ENCODE measurements at regions not wholly inside any gene's neighbourhood (a gene's known extent, or its start where the extent isn't known, plus 50 kb on each side); places are given as distances from the start of the nearest gene placed in this dataset.
"Not testable (repeated sequence)": the region's sequence is repeated elsewhere in the genome, so short reads cannot be mapped to it uniquely, and the experiment has no call there.

DNA sequence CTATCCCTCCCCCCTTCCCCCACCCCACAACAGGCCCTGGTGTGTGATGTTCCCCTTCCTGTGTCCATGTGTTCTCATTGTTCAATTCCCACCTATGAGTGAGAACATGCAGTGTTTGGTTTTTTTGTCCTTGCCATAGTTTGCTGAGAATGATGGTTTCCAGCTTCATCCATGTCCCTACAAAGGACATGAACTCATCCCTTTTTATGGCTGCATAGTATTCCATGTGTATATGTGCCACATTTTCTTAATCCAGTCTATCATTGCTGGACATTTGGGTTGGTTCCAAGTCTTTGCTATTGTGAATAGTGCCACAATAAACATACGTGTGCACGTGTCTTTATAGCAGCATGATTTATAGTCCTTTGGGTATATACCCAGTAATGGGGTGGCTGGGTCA is 52.3 kb upstream of the MAN1A2 start:
- H3K9me3 ChIP-seq; ATAC-seq; H3K36me3 ChIP-seq (ENCODE audit: insufficient read depth in 1 of 2, low read depth in 1 of 2); H3K27me3 ChIP-seq (ENCODE audit: insufficient read depth in 3 of 3, low read length in 2 of 3); intact Hi-C loops (cut with DNase I); DNase-seq; H3K27ac ChIP-seq; H3K4me3 ChIP-seq; H3K4me1 ChIP-seq: not testable (repeated sequence)
- 82 to 93% (median 88%) methylated on average over 2 of the region's 2 CpGs for WGBS, 3 donors

DNA sequence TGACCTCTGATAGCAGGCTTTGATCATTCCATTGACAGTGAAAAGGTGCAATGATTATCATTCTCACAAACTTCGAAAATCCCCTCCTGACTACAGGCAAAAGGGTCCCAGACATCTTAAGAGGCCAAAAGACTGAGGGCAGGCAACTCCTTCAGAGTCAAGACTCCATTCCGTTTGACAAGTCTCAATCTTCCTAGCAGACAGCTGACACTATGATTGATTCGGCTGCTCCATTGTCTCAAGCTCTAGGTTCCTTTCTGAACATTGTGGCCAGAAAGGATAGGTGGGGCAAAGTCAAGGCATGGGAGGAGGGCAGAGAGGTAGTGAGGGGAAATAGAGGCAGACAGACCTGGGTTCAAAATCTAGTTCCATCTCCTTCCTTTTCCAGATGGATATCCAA is 53.7 kb upstream of the MAN1A2 start:
- TF ChIP-seq CTCF (IDR thresholded peaks at IDR 0.05): no peak
- intact Hi-C loops (cut with DNase I): loop anchor here in 1 of 2 donors (2.0 kb wide), 1 partner anchor 15 kb away; no protein-coding TSS in a partner anchor
- no peaks in the 10 kb centered on the region for H3K4me1 ChIP-seq
- DNase-seq (no peak), ATAC-seq (no peak)
- no peaks in the 10 kb centered on the region for H3K27me3 ChIP-seq (ENCODE audit: insufficient read depth in 3 of 3, low read length in 2 of 3)
- H3K36me3 ChIP-seq (ENCODE audit: insufficient read depth in 1 of 2, low read depth in 1 of 2): no peaks in the 10 kb centered on the region
- H3K4me3 ChIP-seq: no peak overlapping the region
- H3K27ac ChIP-seq: no peak overlapping the region
- WGBS, 3 donors: 89 to 90% (median 89%) methylated on average over 3 of the region's 3 CpGs
- no peaks in the 10 kb centered on the region for H3K9me3 ChIP-seq

DNA sequence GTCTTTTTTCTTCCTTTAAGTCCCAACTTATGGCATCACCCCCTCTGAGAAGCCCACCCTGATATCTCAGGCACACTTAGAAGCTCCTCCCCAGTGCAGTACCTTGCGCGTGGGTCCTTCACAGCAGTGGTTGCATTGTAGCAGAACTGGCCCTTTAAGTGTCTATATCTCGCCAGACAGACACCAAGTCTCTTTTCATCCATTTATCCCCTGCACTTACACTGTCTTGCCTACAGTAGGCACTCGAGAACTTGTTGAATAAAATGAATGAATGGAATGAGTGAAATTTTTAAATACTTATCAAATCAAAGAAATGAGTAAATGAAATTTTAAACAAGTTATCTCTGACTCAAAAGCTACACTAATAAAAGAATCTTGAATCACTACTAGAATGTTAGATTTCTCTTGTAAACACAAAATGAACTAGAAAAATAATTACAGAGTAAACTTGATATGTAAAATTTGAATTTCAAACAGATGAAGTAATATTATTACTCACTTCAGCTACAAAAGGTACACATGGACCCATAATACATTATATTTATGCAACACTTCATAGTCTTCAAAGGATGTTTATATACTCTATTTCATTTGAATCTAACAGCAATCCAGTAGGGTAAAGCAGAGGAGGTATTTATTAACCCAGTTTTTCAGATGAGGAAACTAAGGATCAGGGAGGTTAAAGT is 54.7 kb upstream of the MAN1A2 start:
- no peaks in the 10 kb centered on the region for H3K9me3 ChIP-seq
- H3K36me3 ChIP-seq (ENCODE audit: insufficient read depth in 1 of 2, low read depth in 1 of 2): no peaks in the 10 kb centered on the region
- no peaks in the 10 kb centered on the region for H3K27me3 ChIP-seq (ENCODE audit: insufficient read depth in 3 of 3, low read length in 2 of 3)
- no peak overlapping the region for H3K27ac ChIP-seq
- no peak for DNase-seq
- 61 to 68% (median 65%) methylated on average over 4 of the region's 4 CpGs for WGBS, 3 donors
- no peak for TF ChIP-seq CTCF (IDR thresholded peaks at IDR 0.05)
- intact Hi-C loops (cut with DNase I): loop anchor here in 1 of 2 donors (2.0 kb wide), 1 partner anchor 16 kb away; no protein-coding TSS in a partner anchor
- no peak overlapping the region for H3K4me3 ChIP-seq
- no peaks in the 10 kb centered on the region for H3K4me1 ChIP-seq
- ATAC-seq: no peak

DNA sequence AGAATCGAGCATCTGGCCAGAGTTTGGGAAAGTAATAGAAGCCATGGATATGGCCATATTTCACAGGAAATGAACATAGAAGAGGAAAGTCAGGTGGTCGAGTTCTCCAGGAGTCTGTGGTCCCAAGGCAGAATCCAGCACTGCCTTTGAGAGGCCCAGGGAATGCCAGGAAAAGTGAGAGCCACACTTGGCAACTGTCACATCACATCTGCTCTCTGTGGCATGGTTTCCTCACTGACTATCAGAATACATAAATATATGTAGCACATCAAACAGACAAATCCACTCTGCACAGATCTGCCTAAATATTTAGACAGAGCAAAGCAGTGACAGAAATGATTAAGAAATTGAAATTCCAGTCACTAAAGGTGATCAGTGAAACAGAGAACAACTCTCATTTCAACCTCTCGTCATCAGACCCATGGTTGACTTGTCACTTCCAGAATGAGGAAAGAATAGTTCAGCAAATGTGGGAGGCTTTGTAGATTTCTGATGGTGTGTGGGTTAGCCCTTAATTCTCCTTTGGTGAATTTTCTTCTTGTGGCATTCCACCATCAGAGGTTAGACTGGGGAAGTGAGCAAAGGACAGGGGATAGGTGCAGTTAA is 58.8 kb upstream of the MAN1A2 start:
- Histone ChIP-seq H3K4me3 (no peak overlapping the region), H3K4me1 (no peaks in the 10 kb centered on the region), H3K9me3 (no peaks in the 10 kb centered on the region), H3K27me3 (ENCODE audit: insufficient read depth in 3 of 3, low read length in 2 of 3) (no peaks in the 10 kb centered on the region), H3K27ac (no peak overlapping the region), H3K36me3 (ENCODE audit: insufficient read depth in 1 of 2, low read depth in 1 of 2) (no peaks in the 10 kb centered on the region)
- WGBS, 3 donors: 32 to 43% (median 34%) methylated on average over 3 of the region's 3 CpGs
- DNase-seq (no peak), ATAC-seq (no peak)
- no peak for TF ChIP-seq CTCF (IDR thresholded peaks at IDR 0.05)
- intact Hi-C loops (cut with DNase I): no loop called here

DNA sequence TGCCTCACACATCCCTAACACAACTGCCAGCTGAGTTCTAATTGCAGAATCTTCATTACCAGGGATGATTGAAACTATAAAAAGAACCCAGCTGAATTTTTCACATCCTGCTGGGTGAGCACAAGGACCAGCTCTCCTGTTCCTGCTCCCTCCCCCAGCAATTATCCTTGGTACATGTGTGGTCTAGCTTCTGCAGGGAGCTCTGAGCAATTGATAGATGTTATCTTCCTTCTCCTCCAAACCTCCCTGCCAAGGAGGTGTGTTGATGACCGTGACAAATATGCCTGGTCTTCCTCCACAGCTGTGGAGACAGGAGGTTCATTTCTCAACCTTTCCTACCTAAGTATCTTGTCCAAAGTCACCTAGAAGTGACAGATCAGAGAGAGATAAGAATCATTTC is 65.3 kb upstream of the MAN1A2 start:
- H3K27ac ChIP-seq: no peak overlapping the region
- ATAC-seq (no peak), DNase-seq (no peak)
- H3K36me3 ChIP-seq (ENCODE audit: insufficient read depth in 1 of 2, low read depth in 1 of 2): no peaks in the 10 kb centered on the region
- intact Hi-C loops (cut with DNase I): no loop called here
- H3K9me3 ChIP-seq: no peaks in the 10 kb centered on the region
- H3K4me3 ChIP-seq: no peak overlapping the region
- no peaks in the 10 kb centered on the region for H3K27me3 ChIP-seq (ENCODE audit: insufficient read depth in 3 of 3, low read length in 2 of 3)
- TF ChIP-seq CTCF (IDR thresholded peaks at IDR 0.05): no peak
- 55 to 68% (median 65%) methylated on average over 1 of the region's 1 CpG for WGBS, 3 donors
- H3K4me1 ChIP-seq: no peaks in the 10 kb centered on the region

DNA sequence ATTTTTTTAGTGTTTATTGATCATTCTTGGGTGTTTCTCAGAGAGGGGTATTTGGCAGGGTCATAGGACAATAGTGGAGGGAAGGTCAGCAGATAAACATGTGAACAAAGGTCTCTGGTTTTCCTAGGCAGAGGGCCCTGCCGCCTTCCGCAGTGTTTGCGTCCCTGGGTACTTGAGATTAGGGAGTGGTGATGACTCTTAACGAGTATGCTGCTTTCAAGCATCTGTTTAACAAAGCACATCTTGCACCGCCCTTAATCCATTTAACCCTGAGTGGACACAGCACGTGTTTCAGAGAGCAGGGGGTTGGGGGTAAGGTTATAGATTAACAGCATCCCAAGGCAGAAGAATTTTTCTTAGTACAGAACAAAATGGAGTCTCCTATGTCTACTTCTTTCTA is 67.1 kb upstream of the MAN1A2 start:
- ATAC-seq: not testable (repeated sequence)

More for the DNA sequence above, 67.1 kb upstream of the MAN1A2 start:
- DNase-seq; H3K27me3 ChIP-seq (ENCODE audit: insufficient read depth in 3 of 3, low read length in 2 of 3); H3K27ac ChIP-seq; intact Hi-C loops (cut with DNase I); H3K9me3 ChIP-seq; H3K4me1 ChIP-seq; H3K36me3 ChIP-seq (ENCODE audit: insufficient read depth in 1 of 2, low read depth in 1 of 2); H3K4me3 ChIP-seq: not testable (repeated sequence)
- WGBS, 3 donors: 66 to 75% (median 73%) methylated on average over 6 of the region's 6 CpGs

Data from psoas muscle (tissue), 7 donors.